CD4-positive, alpha-beta T cell treated with Interleukin-17A for 1 hour (primary cell): ENCODE measurements at regions not wholly inside any gene's neighbourhood (a gene's known extent, or its start where the extent isn't known, plus 50 kb on each side); places are given as distances from the start of the nearest gene placed in this dataset.

Source experiments
- DNase-seq: peaks from one replicate; pipeline ENCODE4 v3.0.0-alpha.2; 2020

- DNase-seq, result no peak
These were observed 208.0 kb upstream of the DMRT1 start for GRCh38 chr9:633461-633860.

GRCh38 chr9:636931-637591 is 204.4 kb upstream of the DMRT1 start:
- DNase-seq, result no peak

- no peak for DNase-seq
These were observed 203.3 kb upstream of the DMRT1 start for GRCh38 chr9:638152-638551.

- no peak for DNase-seq
These were observed 199.5 kb upstream of the DMRT1 start for GRCh38 chr9:642014-642413.

GRCh38 chr9:643966-644365 is 197.5 kb upstream of the DMRT1 start:
- no peak for DNase-seq

GRCh38 chr9:647522-647921 is 194.0 kb upstream of the DMRT1 start:
- DNase-seq, result no peak

GRCh38 chr9:649128-650074 is 192.1 kb upstream of the DMRT1 start:
- no peak for DNase-seq

- peak; percentile 7 for DNase-seq
These were observed 191.1 kb upstream of the DMRT1 start for GRCh38 chr9:650362-650761.

GRCh38 chr9:651371-651770 is 190.1 kb upstream of the DMRT1 start:
- no peak for DNase-seq

GRCh38 chr9:652914-653313 is 188.6 kb upstream of the DMRT1 start:
- DNase-seq, result no peak

GRCh38 chr9:653421-653820 is 188.1 kb upstream of the DMRT1 start:
- no peak for DNase-seq

GRCh38 chr9:653856-654387 is 187.6 kb upstream of the DMRT1 start:
- DNase-seq, result no peak

GRCh38 chr9:655875-656274 is 185.6 kb upstream of the DMRT1 start:
- DNase-seq, result no peak

- DNase-seq, result no peak
These were observed 184.4 kb upstream of the DMRT1 start for GRCh38 chr9:656926-657568.

- no peak for DNase-seq
These were observed 182.2 kb upstream of the DMRT1 start for GRCh38 chr9:659286-659685.

- no peak for DNase-seq
These were observed 181.3 kb upstream of the DMRT1 start for GRCh38 chr9:660227-660626.

- no peak for DNase-seq
These were observed 178.0 kb upstream of the DMRT1 start for GRCh38 chr9:663541-663940.

- DNase-seq, result no peak
These were observed 176.2 kb upstream of the DMRT1 start for GRCh38 chr9:665296-665695.

GRCh38 chr9:671997-672396 is 169.5 kb upstream of the DMRT1 start:
- DNase-seq, result no peak

GRCh38 chr9:672851-673250 is 168.6 kb upstream of the DMRT1 start:
- DNase-seq, result no peak

GRCh38 chr9:673264-673965 is 168.1 kb upstream of the DMRT1 start:
- no peak for DNase-seq

- no peak for DNase-seq
These were observed 167.5 kb upstream of the DMRT1 start for GRCh38 chr9:673966-674526.
